Stimulated activated CD4-positive, alpha-beta T cell treated with anti-CD3 and anti-CD28 coated beads, Interleukin-12 subunit alpha, Interleukin-12 subunit beta, amount 100 ng/mL, for 4 hours (primary cell): ENCODE measurements at regions not wholly inside any gene's neighbourhood (a gene's known extent, or its start where the extent isn't known, plus 50 kb on each side); places are given as distances from the start of the nearest gene placed in this dataset.

Source experiments
- DNase-seq: peaks from one replicate; pipeline ENCODE4 v3.0.0-alpha.2; 2020

GRCh38 chr14:22513066-22513812, 75.8 kb downstream of the DAD1 start:
- DNase-seq = no peak

GRCh38 chr14:22512106-22512814, 76.8 kb downstream of the DAD1 start:
- DNase-seq = no peak

GRCh38 chr14:22510527-22511110, 78.4 kb downstream of the DAD1 start:
- DNase-seq = no peak

- no peak for DNase-seq
Measured at GRCh38 chr14:22509751-22510300, 79.2 kb downstream of the DAD1 start.

- DNase-seq = no peak
Measured at GRCh38 chr14:22509036-22509709, 79.9 kb downstream of the DAD1 start.

- no peak for DNase-seq
Measured at GRCh38 chr14:22508662-22509035, 80.4 kb downstream of the DAD1 start.

GRCh38 chr14:22508150-22508457, 80.9 kb downstream of the DAD1 start:
- DNase-seq = no peak

- DNase-seq = no peak
Measured at GRCh38 chr14:22506778-22507351, 82.2 kb downstream of the DAD1 start.

- no peak for DNase-seq
Measured at GRCh38 chr14:22506378-22506710, 82.7 kb downstream of the DAD1 start.

- no peak for DNase-seq
Measured at GRCh38 chr14:22505697-22506377, 83.2 kb downstream of the DAD1 start.

- DNase-seq = no peak
Measured at GRCh38 chr14:22505309-22505696, 83.7 kb downstream of the DAD1 start.

- DNase-seq = no peak
Measured at GRCh38 chr14:22502551-22502950, 86.5 kb downstream of the DAD1 start.

GRCh38 chr14:22502007-22502406, 87.0 kb downstream of the DAD1 start:
- no peak for DNase-seq

- DNase-seq = no peak
Measured at GRCh38 chr14:22500954-22501726, 87.9 kb downstream of the DAD1 start.

- DNase-seq = no peak
Measured at GRCh38 chr14:22500525-22500924, 88.5 kb downstream of the DAD1 start.

- DNase-seq = no peak
Measured at GRCh38 chr14:22497671-22498093, 91.3 kb downstream of the DAD1 start.

- no peak for DNase-seq
Measured at GRCh38 chr14:22497144-22497423, 91.9 kb downstream of the DAD1 start.

GRCh38 chr14:22494486-22495135, 94.4 kb downstream of the DAD1 start:
- DNase-seq = no peak

GRCh38 chr14:22493753-22494152, 95.3 kb downstream of the DAD1 start:
- DNase-seq = no peak

- no peak for DNase-seq
Measured at GRCh38 chr14:22492622-22493542, 96.1 kb downstream of the DAD1 start.
